ENCODE measurements at regions not wholly inside any gene's neighbourhood (a gene's known extent, or its start where the extent isn't known, plus 50 kb on each side); places are given as distances from the start of the nearest gene placed in this dataset.
"Not testable (repeated sequence)": the region's sequence is repeated elsewhere in the genome, so short reads cannot be mapped to it uniquely, and the experiment has no call there.

- Histone ChIP-seq H3K27me3 (ENCODE audit: control insufficient read depth, insufficient read depth, low read length, poor library complexity, severe bottlenecking) (no peaks in the 10 kb centered on the region), H3K9me3 (ENCODE audit: control insufficient read depth, low read length) (no peaks in the 10 kb centered on the region), H3K4me3 (ENCODE audit: insufficient read depth, low read depth, low read length) (no peak overlapping the region), H3K4me1 (ENCODE audit: control insufficient read depth, insufficient read depth, low read length) (no peaks in the 10 kb centered on the region), H3K36me3 (ENCODE audit: control insufficient read depth, insufficient read depth, low read length) (no peaks in the 10 kb centered on the region), H3K27ac (ENCODE audit: insufficient read depth, low read depth, low read length, poor library complexity, severe bottlenecking) (no peak overlapping the region)
- WGBS, 2 experiments = 95 to 98% methylated on average over 3 of the region's 3 CpGs
Observed at GRCh38 chr3:34676436-34676835, 878.0 kb downstream of the PDCD6IP start.

GRCh38 chr3:34678575-34678974 is 880.1 kb downstream of the PDCD6IP start:
- Histone ChIP-seq H3K27ac (ENCODE audit: insufficient read depth, low read depth, low read length, poor library complexity, severe bottlenecking) (no peak overlapping the region), H3K36me3 (ENCODE audit: control insufficient read depth, insufficient read depth, low read length) (no peaks in the 10 kb centered on the region)

GRCh38 chr3:34679055-34679454 is 880.6 kb downstream of the PDCD6IP start:
- H3K36me3 ChIP-seq (ENCODE audit: control insufficient read depth, insufficient read depth, low read length); H3K9me3 ChIP-seq (ENCODE audit: control insufficient read depth, low read length): not testable (repeated sequence)
- WGBS, 2 experiments = 83 to 89% methylated on average over 1 of the region's 1 CpG

More at GRCh38 chr3:34678575-34678974, 880.1 kb downstream of the PDCD6IP start:
- Histone ChIP-seq H3K27me3 (ENCODE audit: control insufficient read depth, insufficient read depth, low read length, poor library complexity, severe bottlenecking) (no peaks in the 10 kb centered on the region), H3K4me1 (ENCODE audit: control insufficient read depth, insufficient read depth, low read length) (no peaks in the 10 kb centered on the region), H3K9me3 (ENCODE audit: control insufficient read depth, low read length) (no peaks in the 10 kb centered on the region), H3K4me3 (ENCODE audit: insufficient read depth, low read depth, low read length) (no peak overlapping the region)

GRCh38 chr3:34683851-34684250 is 885.4 kb downstream of the PDCD6IP start:
- no peaks in the 10 kb centered on the region for H3K9me3 ChIP-seq (ENCODE audit: control insufficient read depth, low read length)
- no peak overlapping the region for H3K4me3 ChIP-seq (ENCODE audit: insufficient read depth, low read depth, low read length)
- H3K27ac ChIP-seq (ENCODE audit: insufficient read depth, low read depth, low read length, poor library complexity, severe bottlenecking) = no peak overlapping the region
- no peaks in the 10 kb centered on the region for H3K27me3 ChIP-seq (ENCODE audit: control insufficient read depth, insufficient read depth, low read length, poor library complexity, severe bottlenecking)
- WGBS, 2 experiments = 51 to 54% methylated on average over 4 of the region's 4 CpGs
- no peaks in the 10 kb centered on the region for H3K36me3 ChIP-seq (ENCODE audit: control insufficient read depth, insufficient read depth, low read length)
- no peaks in the 10 kb centered on the region for H3K4me1 ChIP-seq (ENCODE audit: control insufficient read depth, insufficient read depth, low read length)

More at GRCh38 chr3:34679055-34679454, 880.6 kb downstream of the PDCD6IP start:
- not testable (repeated sequence) for H3K4me3 ChIP-seq (ENCODE audit: insufficient read depth, low read depth, low read length); H3K27ac ChIP-seq (ENCODE audit: insufficient read depth, low read depth, low read length, poor library complexity, severe bottlenecking); H3K27me3 ChIP-seq (ENCODE audit: control insufficient read depth, insufficient read depth, low read length, poor library complexity, severe bottlenecking); H3K4me1 ChIP-seq (ENCODE audit: control insufficient read depth, insufficient read depth, low read length)

GRCh38 chr3:34686541-34686940 is 888.1 kb downstream of the PDCD6IP start:
- no peaks in the 10 kb centered on the region for H3K9me3 ChIP-seq (ENCODE audit: control insufficient read depth, low read length)
- no peak overlapping the region for H3K4me3 ChIP-seq (ENCODE audit: insufficient read depth, low read depth, low read length)
- H3K4me1 ChIP-seq (ENCODE audit: control insufficient read depth, insufficient read depth, low read length) = no peaks in the 10 kb centered on the region
- H3K27me3 ChIP-seq (ENCODE audit: control insufficient read depth, insufficient read depth, low read length, poor library complexity, severe bottlenecking) = no peaks in the 10 kb centered on the region
- no peak overlapping the region for H3K27ac ChIP-seq (ENCODE audit: insufficient read depth, low read depth, low read length, poor library complexity, severe bottlenecking)
- H3K36me3 ChIP-seq (ENCODE audit: control insufficient read depth, insufficient read depth, low read length) = no peaks in the 10 kb centered on the region
- 79 to 100% methylated on average over 1 of the region's 1 CpG for WGBS, 2 experiments

GRCh38 chr3:34687671-34688070 is 889.2 kb downstream of the PDCD6IP start:
- Histone ChIP-seq H3K27me3 (ENCODE audit: control insufficient read depth, insufficient read depth, low read length, poor library complexity, severe bottlenecking) (no peaks in the 10 kb centered on the region), H3K4me1 (ENCODE audit: control insufficient read depth, insufficient read depth, low read length) (no peaks in the 10 kb centered on the region), H3K4me3 (ENCODE audit: insufficient read depth, low read depth, low read length) (no peak overlapping the region), H3K27ac (ENCODE audit: insufficient read depth, low read depth, low read length, poor library complexity, severe bottlenecking) (no peak overlapping the region), H3K9me3 (ENCODE audit: control insufficient read depth, low read length) (no peaks in the 10 kb centered on the region), H3K36me3 (ENCODE audit: control insufficient read depth, insufficient read depth, low read length) (no peaks in the 10 kb centered on the region)
- WGBS, 2 experiments = 94 to 95% methylated on average over 1 of the region's 1 CpG

GRCh38 chr3:34696831-34697230 is 898.4 kb downstream of the PDCD6IP start:
- Histone ChIP-seq H3K36me3 (ENCODE audit: control insufficient read depth, insufficient read depth, low read length) (no peaks in the 10 kb centered on the region), H3K9me3 (ENCODE audit: control insufficient read depth, low read length) (peaks cover 5% of the 10 kb centered on the region), H3K4me3 (ENCODE audit: insufficient read depth, low read depth, low read length) (no peak overlapping the region), H3K27me3 (ENCODE audit: control insufficient read depth, insufficient read depth, low read length, poor library complexity, severe bottlenecking) (no peaks in the 10 kb centered on the region), H3K27ac (ENCODE audit: insufficient read depth, low read depth, low read length, poor library complexity, severe bottlenecking) (no peak overlapping the region), H3K4me1 (ENCODE audit: control insufficient read depth, insufficient read depth, low read length) (no peaks in the 10 kb centered on the region)
- WGBS, 2 experiments = 99 to 100% methylated on average over 2 to 4 of the region's 4 CpGs

GRCh38 chr3:34703053-34703452 is 904.6 kb downstream of the PDCD6IP start:
- Histone ChIP-seq H3K36me3 (ENCODE audit: control insufficient read depth, insufficient read depth, low read length) (no peaks in the 10 kb centered on the region), H3K4me1 (ENCODE audit: control insufficient read depth, insufficient read depth, low read length) (no peaks in the 10 kb centered on the region), H3K27ac (ENCODE audit: insufficient read depth, low read depth, low read length, poor library complexity, severe bottlenecking) (no peak overlapping the region), H3K4me3 (ENCODE audit: insufficient read depth, low read depth, low read length) (no peak overlapping the region), H3K9me3 (ENCODE audit: control insufficient read depth, low read length) (peaks cover 5% of the 10 kb centered on the region), H3K27me3 (ENCODE audit: control insufficient read depth, insufficient read depth, low read length, poor library complexity, severe bottlenecking) (no peaks in the 10 kb centered on the region)
- 87 to 96% methylated on average over 2 to 3 of the region's 3 CpGs for WGBS, 2 experiments

GRCh38 chr3:34724916-34725499 is 914.3 kb upstream of the ARPP21 start:
- Histone ChIP-seq H3K27ac (ENCODE audit: insufficient read depth, low read depth, low read length, poor library complexity, severe bottlenecking) (no peak overlapping the region), H3K9me3 (ENCODE audit: control insufficient read depth, low read length) (no peaks in the 10 kb centered on the region), H3K27me3 (ENCODE audit: control insufficient read depth, insufficient read depth, low read length, poor library complexity, severe bottlenecking) (no peaks in the 10 kb centered on the region), H3K36me3 (ENCODE audit: control insufficient read depth, insufficient read depth, low read length) (no peaks in the 10 kb centered on the region), H3K4me3 (ENCODE audit: insufficient read depth, low read depth, low read length) (no peak overlapping the region), H3K4me1 (ENCODE audit: control insufficient read depth, insufficient read depth, low read length) (peaks cover 6% of the 10 kb centered on the region)
- 96 to 100% methylated on average over 2 to 3 of the region's 3 CpGs for WGBS, 2 experiments

- Histone ChIP-seq H3K36me3 (ENCODE audit: control insufficient read depth, insufficient read depth, low read length) (no peaks in the 10 kb centered on the region), H3K27ac (ENCODE audit: insufficient read depth, low read depth, low read length, poor library complexity, severe bottlenecking) (no peak overlapping the region), H3K9me3 (ENCODE audit: control insufficient read depth, low read length) (no peaks in the 10 kb centered on the region), H3K4me1 (ENCODE audit: control insufficient read depth, insufficient read depth, low read length) (peaks cover 6% of the 10 kb centered on the region), H3K4me3 (ENCODE audit: insufficient read depth, low read depth, low read length) (no peak overlapping the region), H3K27me3 (ENCODE audit: control insufficient read depth, insufficient read depth, low read length, poor library complexity, severe bottlenecking) (no peaks in the 10 kb centered on the region)
- WGBS, 2 experiments = 92 to 93% methylated on average over 1 to 2 of the region's 2 CpGs
Observed at GRCh38 chr3:34725774-34726173, 913.6 kb upstream of the ARPP21 start.

GRCh38 chr3:34727700-34728099 is 911.6 kb upstream of the ARPP21 start:
- H3K27me3 ChIP-seq (ENCODE audit: control insufficient read depth, insufficient read depth, low read length, poor library complexity, severe bottlenecking) = no peaks in the 10 kb centered on the region
- WGBS, 2 experiments = 100% methylated on average over 1 of the region's 2 CpGs
- no peak overlapping the region for H3K4me3 ChIP-seq (ENCODE audit: insufficient read depth, low read depth, low read length)
- H3K9me3 ChIP-seq (ENCODE audit: control insufficient read depth, low read length) = no peaks in the 10 kb centered on the region
- peaks cover 6% of the 10 kb centered on the region for H3K4me1 ChIP-seq (ENCODE audit: control insufficient read depth, insufficient read depth, low read length)
- H3K36me3 ChIP-seq (ENCODE audit: control insufficient read depth, insufficient read depth, low read length) = no peaks in the 10 kb centered on the region
- no peak overlapping the region for H3K27ac ChIP-seq (ENCODE audit: insufficient read depth, low read depth, low read length, poor library complexity, severe bottlenecking)

Measured in ectodermal cell (in vitro differentiated cells).